ENCODE measurements at regions not wholly inside any gene's neighbourhood (a gene's known extent, or its start where the extent isn't known, plus 50 kb on each side); places are given as distances from the start of the nearest gene placed in this dataset.
A peak's percentile ranks its signal among the peaks of the same experiment; 100 is the strongest.

DNA sequence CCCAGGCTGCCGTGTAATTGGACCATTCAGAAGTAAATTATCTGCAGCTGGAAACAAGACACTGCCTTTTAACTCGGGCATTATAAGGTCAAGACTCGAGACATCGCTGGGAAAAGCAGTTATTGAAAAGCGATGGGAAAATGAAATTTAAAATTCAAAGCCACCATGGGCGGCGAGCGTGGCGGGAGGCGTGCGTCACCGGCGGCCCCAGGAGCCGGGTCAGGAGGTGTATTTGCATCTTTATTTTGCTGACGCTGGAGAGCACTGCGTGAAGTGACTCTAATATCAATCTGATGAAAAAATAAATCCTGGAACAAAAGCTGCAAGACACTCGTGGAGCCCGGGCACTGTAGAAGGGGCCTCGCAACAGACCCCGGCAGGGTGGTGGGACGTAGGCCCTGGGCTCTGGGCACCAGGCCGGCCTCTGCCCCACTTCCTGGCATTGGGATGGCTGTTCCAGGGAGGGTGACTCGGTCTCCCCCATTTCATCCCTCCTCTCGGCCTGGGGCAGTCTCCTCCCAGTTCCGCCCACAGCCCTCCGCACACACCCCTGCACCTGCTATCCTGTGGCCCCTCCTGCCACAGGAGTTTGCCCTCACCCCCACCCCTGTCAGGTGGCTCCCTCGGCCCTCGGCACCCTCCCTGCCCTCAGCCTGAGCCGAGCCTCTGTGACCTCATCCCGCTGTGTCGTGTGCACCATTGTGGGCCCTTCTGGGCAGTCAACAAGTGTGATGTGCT lies 196.2 kb downstream of the KIF26A start:
- no peak for DNase-seq
- no peaks in the 10 kb centered on the region for H3K36me3 ChIP-seq
- H3K27me3 ChIP-seq: no peaks in the 10 kb centered on the region
- no peaks in the 10 kb centered on the region for H3K9me3 ChIP-seq
- H3K4me3 ChIP-seq: no peak overlapping the region

DNA sequence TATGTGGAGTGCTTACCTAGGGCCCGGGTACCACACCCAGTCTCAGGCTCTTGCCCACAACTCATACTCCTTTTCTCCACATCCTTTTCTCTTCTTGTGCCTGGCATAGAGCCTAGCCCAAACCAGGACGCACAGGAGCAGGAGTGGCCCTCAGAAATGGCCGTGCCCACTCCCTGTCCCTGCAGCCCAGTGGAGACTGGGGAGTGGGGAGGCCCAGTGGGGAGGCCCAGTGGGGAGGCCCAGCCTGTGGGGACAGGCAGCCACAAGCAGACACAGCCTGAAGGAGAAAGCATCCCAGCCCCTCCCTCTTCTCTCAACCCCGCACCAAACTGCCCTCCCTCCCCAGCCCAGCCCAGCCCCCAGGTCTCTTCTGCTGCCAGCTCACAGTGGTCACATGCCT lies 196.8 kb downstream of the KIF26A start:
- no peaks in the 10 kb centered on the region for H3K36me3 ChIP-seq
- no peaks in the 10 kb centered on the region for H3K27me3 ChIP-seq
- DNase-seq: no peak
- H3K4me3 ChIP-seq: no peak overlapping the region
- H3K9me3 ChIP-seq: no peaks in the 10 kb centered on the region

DNA sequence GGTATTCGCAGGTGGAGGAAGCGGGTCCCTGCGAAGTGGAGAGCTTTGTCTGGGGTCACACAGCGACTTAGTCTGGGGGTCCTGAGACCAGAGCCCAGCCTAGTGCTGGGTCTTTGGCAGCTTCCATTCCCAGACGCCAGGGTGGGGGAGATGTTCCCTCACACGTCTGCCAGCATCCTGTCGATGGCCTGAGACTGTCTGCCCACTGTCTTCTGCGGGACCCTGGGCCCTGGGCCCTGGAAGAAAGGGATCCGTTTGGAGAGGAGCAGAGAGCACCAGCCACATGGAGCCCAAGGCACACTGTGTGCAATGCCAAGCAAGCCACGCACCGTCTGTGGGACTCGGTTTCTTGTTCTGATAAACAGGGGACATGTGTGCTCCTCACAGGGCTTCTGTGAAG lies 197.2 kb downstream of the KIF26A start:
- Histone ChIP-seq H3K4me3 (no peak overlapping the region), H3K36me3 (no peaks in the 10 kb centered on the region), H3K27me3 (no peaks in the 10 kb centered on the region), H3K9me3 (no peaks in the 10 kb centered on the region)
- DNase-seq: no peak

DNA sequence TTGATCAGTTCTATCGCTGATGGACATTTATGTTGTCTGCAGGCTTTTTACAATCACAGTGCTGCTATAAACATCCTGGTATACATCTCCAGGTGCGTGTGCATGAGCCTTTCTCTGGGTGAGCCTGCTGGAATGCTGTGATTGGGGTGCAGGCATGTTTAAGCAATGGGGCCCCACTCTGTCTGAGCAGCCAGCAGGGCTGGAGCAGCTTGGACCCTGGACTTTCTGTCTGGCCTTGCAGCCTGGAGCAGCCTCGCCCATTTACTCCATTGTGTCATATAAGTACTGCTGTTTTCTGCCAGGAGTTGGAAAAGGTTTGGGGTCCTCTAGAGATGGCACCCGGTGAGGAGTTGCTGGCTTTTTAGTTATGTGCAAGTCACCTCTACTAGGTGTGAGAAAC lies 199.0 kb downstream of the KIF26A start:
- H3K36me3 ChIP-seq: no peaks in the 10 kb centered on the region
- no peak for DNase-seq
- H3K4me3 ChIP-seq: no peak overlapping the region
- no peaks in the 10 kb centered on the region for H3K9me3 ChIP-seq
- no peaks in the 10 kb centered on the region for H3K27me3 ChIP-seq

DNA sequence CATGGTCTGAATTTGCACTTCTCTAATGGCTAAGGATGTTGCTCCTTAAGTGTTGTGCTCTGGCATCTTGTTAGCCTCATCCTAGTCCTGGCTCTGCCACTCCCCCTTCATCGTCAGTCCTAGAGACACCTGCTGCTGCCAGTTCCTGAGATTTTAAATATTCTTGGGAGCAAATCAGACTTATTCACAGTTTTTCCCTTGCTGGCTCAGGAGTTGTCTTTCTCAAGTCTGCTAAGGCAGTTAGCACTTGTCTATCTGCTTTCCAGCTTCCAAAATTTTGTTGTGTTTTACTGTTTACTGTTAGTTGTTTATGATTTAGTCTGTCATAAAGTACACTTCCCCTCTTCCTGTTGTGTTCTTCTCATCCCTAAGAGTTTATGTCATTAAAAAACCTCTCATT lies 201.0 kb downstream of the KIF26A start:
- no peak overlapping the region for H3K4me3 ChIP-seq
- no peak for DNase-seq
- H3K9me3 ChIP-seq: no peaks in the 10 kb centered on the region
- no peaks in the 10 kb centered on the region for H3K27me3 ChIP-seq
- H3K36me3 ChIP-seq: no peaks in the 10 kb centered on the region

DNA sequence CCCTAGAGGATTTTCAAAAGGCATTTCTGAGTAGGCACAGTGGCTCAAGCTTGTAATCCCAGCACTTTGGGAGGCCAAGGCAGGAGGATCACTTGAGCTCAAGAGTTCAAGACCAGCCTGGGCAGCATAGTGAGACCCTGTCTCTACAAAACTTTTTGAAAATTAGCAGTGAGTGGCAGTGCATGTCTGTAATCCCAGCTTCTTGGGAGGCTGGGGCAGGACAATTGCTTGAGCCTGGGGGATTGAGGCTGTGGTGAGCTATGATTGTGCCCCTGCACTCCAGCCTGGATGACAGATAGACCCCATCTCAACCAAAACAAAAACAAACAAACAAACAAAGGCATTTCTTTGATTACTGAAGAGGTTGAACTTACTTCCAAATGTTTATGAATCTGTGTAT lies 201.4 kb downstream of the KIF26A start:
- Histone ChIP-seq H3K36me3 (no peaks in the 10 kb centered on the region), H3K9me3 (no peaks in the 10 kb centered on the region), H3K4me3 (no peak overlapping the region), H3K27me3 (no peaks in the 10 kb centered on the region)
- no peak for DNase-seq

DNA sequence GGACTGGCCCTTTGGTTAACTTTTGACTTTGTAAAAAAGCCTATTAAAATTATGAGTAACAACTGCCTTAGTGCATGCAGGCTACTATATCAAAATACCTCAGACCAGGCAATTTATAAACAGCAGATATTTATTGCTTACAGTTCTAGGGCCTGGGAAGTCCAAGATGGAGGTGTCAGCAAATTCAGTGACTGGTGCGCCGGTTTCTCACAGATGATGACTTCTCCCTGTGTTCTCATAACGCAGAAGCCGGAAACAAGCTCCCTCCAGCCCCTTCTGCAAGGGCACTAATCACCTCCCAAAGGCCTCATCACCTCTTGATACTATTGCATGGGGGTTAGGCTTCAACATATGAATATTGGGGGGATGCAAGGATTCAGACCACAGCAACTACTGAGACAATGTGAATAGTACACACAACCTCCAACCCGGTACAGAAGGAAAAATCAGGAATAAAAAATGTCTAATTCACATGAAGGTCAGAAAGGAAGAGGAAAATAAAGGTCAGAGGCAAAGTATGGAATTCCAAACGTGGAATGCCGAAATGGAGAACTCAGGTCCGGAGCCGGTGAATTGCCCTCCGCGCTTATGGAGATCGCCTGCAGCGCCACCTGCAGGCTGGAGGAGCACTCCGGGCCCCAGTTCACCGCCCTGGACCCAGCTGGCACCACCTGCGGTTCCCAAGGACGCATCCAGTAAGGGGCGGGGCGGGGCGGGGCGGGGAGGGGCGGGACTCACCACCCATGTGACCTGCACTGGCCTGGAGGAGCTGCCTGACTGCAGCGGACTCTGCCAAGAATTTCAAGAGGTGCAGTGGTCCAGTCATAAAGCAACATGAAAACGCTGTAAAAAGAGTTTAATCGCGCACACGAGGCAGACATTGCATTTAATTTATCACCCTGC lies 203.4 kb downstream of the KIF26A start:
- no peaks in the 10 kb centered on the region for H3K27me3 ChIP-seq
- H3K9me3 ChIP-seq: no peaks in the 10 kb centered on the region
- peak; percentile 76 for DNase-seq
- H3K36me3 ChIP-seq: no peaks in the 10 kb centered on the region
- peak overlapping the region; percentile 32 for H3K4me3 ChIP-seq

DNA sequence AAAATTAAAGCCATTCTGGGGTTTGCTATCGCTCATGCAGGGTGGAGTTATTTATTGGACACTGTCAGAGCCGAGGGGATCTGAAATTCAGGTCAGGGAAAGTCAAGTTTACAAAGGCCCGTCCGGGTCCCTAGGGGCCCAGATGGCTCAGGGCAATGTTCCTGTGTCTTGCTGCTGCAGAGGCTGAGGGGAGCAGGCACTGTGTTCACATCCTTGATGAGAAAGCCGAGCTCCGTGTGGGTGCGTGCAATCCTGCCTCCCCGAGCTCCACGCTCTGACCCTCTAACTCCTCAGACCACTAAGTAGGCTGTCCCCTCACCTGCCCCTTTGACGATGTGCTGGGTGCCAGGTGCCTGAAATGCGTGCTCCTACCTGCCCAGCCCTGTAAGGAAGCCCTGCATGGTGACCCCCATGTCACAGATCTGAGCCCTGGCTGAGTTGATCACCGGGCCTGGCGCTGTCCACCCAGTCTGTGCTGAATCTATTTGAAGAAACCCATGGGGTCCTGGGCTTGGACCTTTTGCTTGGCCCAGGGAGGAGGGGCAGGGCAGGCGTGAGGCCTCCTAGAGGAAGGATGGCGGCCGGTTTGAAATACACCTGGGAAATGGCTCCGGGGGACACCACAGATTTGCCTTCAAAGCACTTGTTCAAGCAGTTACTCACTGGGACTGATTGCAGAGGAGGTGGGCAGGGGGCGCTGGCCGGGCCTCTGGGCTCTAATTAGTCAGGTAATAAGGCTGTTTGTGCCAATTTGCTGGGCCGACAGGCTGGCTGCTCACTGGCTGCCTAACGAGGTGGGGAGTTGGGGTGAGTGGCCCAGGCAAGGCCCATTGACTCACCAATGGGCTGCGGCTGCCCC lies 204.3 kb downstream of the KIF26A start:
- no peaks in the 10 kb centered on the region for H3K9me3 ChIP-seq
- H3K27me3 ChIP-seq: no peaks in the 10 kb centered on the region
- no peak overlapping the region for H3K4me3 ChIP-seq
- DNase-seq: no peak
- no peaks in the 10 kb centered on the region for H3K36me3 ChIP-seq

DNA sequence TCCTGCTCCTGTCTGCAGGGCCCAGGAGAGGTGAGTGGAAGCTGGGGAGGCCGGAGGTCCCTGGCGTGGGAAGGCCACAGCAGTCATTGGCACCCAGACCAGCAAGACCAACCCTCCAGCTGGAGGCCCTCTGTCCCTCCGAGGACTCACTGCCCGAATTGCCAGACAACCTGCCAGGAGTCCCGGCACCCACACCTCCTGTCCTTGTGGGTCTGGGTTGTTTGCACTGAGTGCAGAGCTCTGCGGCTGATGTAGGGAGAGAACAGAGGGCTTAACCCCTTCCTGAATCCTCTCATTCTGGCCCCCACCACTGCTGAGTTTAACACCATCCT lies 204.9 kb downstream of the KIF26A start:
- Histone ChIP-seq H3K9me3 (no peaks in the 10 kb centered on the region), H3K4me3 (no peak overlapping the region), H3K27me3 (no peaks in the 10 kb centered on the region), H3K36me3 (no peaks in the 10 kb centered on the region)
- no peak for DNase-seq

DNA sequence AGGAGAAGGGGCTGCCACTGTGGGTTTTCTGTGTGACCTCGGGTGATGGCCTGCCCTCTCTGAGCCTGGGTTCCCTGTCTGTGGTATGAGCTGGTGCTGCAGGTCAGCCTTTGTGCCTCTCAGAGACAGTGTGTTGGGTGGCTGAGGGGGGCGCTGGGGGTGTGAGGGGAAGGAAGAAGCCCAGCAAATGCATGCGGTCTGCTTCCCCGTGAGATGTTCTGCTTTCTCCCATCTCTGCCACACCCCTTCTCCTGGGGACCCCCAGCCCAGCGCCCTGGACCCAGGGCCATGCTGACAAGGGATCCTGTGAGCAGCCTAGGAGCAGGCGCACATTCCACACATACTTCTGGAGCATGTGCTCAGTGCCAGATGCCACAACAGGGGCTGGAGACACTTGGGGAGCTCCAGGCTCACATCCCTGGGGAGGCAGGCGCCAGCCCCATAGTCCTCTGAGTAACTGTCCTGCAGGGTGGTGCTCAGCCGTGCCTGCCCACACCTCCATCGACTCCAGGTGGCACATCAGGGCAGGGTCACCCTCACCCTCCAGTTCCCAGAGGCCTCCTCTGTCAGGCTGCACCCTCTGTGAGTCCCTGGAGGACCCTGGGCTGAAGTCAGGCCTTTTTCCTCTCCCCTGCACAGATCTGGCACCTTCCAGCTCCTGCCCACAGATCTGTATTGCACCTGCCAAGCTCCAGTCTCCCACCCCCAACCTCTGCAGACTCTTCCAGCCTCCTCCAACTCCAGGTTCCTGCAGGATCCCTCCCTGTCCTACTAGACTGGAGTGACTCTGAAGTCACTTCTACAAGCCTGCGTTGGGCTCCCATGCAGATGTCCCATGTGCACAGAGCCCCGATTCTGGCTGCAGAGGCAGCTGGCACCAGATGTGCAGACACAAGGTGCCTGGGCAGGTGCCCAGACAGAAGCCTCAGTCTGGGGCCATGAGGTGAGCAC lies 205.6 kb downstream of the KIF26A start:
- no peak for DNase-seq
- Histone ChIP-seq H3K36me3 (no peaks in the 10 kb centered on the region), H3K4me3 (no peak overlapping the region), H3K27me3 (no peaks in the 10 kb centered on the region), H3K9me3 (no peaks in the 10 kb centered on the region)

DNA sequence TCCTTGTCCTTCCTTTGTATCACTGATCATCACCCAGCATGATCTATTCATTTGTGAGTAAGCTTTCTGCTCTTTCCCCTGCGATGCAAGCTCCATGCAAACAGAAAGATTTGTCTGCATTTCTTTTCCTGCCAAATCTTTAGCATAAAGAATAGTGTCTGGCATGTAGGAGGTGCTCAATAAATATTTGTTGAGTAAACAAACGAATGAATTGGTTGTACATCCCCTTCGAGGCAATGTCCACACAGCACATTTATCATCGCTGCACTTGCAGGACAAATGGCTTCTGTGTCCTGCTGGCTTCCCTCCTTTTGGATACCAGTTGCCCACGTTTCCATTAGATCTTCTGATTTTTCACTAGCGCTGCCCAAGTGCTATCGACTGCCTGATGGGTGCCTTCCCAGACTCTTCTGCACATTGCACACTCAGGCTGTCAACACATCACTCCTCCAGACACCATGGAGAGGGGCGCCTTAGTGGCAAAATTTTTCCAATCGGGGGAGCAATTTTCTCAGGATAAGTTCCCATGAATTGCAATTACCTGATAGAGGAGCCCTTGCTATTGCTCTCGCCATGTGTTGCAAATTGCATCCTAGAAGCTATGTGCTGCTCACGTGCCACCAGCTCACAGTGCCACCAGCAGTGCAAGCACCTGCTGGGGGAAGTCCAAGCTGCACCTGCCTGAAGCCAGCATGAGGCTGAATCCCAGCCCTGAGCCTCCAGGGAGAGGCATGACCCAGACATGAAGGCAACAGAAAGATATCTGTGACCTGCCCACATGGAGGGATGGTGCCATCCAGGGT lies 206.6 kb downstream of the KIF26A start:
- Histone ChIP-seq H3K4me3 (no peak overlapping the region), H3K36me3 (no peaks in the 10 kb centered on the region), H3K9me3 (no peaks in the 10 kb centered on the region), H3K27me3 (no peaks in the 10 kb centered on the region)
- DNase-seq: no peak

DNA sequence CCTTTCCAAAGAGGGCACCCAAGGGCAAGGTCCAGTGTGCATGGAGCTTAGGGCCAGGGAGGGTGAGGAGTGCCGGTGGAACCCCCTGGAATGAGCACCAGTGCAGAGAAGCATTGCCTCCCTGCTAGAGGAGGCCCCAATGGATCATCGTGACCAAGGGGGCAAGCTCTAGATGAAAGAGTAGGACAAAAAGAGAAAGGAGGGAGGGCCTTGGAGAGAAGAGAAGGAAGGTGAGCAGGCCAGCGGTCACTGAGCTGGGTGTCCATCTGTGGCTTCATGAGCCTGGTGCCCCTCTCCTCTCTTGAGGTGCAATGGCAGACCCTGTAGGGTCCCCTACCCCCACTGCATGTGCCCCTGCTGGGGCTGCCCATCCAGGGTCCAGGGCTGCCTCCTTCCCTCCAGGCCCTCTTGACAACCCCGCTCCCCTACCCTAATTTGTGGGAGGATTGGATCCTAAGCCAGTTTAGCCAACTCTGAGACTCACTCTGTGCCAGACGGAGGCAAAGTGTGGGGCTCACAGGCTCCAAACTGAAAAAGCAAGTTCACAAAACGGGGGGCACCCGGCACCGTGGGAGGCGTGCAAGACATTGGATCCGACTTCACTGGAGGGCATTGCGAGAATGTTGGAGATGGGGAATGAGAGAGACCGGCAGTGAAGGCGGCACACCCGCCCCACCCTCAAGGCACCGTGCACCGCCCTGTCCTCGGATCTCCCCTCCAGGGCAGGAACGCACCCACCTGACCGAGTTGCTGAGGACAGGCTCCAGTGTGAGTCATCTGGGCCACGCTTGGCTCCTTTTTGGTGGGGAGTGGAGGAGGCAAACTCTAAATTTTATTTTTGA lies 207.5 kb downstream of the KIF26A start:
- DNase-seq: no peak
- Histone ChIP-seq H3K36me3 (no peaks in the 10 kb centered on the region), H3K9me3 (no peaks in the 10 kb centered on the region), H3K4me3 (no peak overlapping the region), H3K27me3 (no peaks in the 10 kb centered on the region)

DNA sequence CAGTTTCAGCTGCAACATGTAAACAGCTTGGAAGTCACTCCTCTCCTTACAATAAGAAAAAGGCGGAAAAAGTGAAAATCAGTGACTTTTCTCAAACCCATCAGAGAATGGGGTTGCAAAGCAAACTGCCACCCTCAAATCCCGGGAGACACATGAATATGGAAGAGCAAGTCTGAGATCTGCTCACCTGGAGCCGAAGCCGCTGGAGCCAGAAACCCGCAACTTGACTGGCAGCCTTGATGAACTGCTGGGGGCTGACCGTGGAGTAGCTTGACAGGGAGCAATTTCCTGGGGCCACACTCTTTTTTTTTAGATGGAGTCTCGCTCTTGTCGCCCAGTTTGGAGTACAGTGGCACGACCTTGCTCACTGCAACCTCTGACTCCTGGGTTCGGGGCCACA lies 208.2 kb downstream of the KIF26A start:
- no peak for DNase-seq
- H3K9me3 ChIP-seq: no peaks in the 10 kb centered on the region
- no peaks in the 10 kb centered on the region for H3K27me3 ChIP-seq
- H3K36me3 ChIP-seq: no peaks in the 10 kb centered on the region
- H3K4me3 ChIP-seq: no peak overlapping the region

DNA sequence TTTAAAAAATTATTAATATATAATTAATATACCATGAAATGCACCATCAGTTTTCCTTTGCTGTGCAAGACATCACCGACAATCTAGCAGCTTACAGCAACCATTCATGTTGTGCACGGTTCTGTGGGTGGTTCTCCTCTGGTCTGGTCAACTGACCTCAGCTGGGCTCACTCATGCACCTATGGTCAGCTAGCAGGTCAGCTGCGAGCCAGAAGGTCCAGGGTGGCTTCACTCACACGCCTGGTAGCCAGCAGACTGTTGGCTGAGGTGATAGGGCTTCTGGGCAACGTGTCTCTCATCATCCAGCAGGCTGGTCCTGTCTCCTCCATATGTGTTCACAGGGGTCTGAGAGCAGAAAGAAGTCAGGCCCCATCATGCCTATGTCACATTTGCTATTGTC lies 210.4 kb downstream of the KIF26A start:
- no peaks in the 10 kb centered on the region for H3K27me3 ChIP-seq
- no peaks in the 10 kb centered on the region for H3K36me3 ChIP-seq
- no peaks in the 10 kb centered on the region for H3K9me3 ChIP-seq
- no peak overlapping the region for H3K4me3 ChIP-seq
- DNase-seq: no peak

DNA sequence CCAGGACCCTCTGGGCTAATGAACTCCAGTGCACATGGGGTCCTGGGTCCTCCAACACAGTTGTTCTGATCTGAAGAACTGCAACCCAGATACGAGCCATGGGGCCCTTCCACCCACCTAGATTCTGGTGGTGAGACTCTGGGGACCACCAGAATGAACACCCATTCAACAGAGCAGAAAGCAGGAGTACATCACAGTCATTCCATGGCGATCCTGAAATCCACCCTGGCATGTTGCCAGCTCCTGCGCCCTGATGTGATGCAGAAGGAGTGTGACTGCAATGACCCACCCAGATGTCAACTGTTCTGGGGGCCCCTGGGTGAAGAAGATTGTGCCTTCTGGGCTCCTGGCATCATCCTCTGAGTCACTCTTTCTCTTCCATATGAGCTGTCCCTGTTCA lies 211.6 kb downstream of the KIF26A start:
- no peaks in the 10 kb centered on the region for H3K27me3 ChIP-seq
- H3K4me3 ChIP-seq: no peak overlapping the region
- no peaks in the 10 kb centered on the region for H3K36me3 ChIP-seq
- DNase-seq: no peak
- H3K9me3 ChIP-seq: no peaks in the 10 kb centered on the region
